HL-60 (cell line): ENCODE measurements at regions not wholly inside any gene's neighbourhood (a gene's known extent, or its start where the extent isn't known, plus 50 kb on each side); places are given as distances from the start of the nearest gene placed in this dataset.

ENCODE experiments used
- DNase-seq, 2 experiments: peaks; one replicate each; pipeline ENCODE4 v3.0.0-alpha.2; 2010 to 2020; ENCODE audit warnings: low read depth in 1 of 2, low spot score in 1 of 2
- H3K27ac ChIP-seq: fragments of 250-450 bp; sonication (Bioruptor Pico); replicated peaks from 2 replicates; pipeline ENCODE4 v1.5.1; 2020; ENCODE audit warnings: mild to moderate bottlenecking, moderate library complexity
- H3K27me3 ChIP-seq: fragments of 250-450 bp; sonication (Bioruptor Pico); 2 replicates; pipeline ENCODE4 v1.5.1; 2021; ENCODE audit warnings: mild to moderate bottlenecking, moderate library complexity; ENCODE audit not compliant: insufficient read depth, poor library complexity, severe bottlenecking
- H3K4me3 ChIP-seq: replicated peaks from 2 replicates; pipeline ENCODE4 v1.5.1; 2011; ENCODE audit warnings: mild to moderate bottlenecking, control low read depth, low read length; ENCODE audit not compliant: insufficient read depth
- CTCF ChIP-seq: IDR thresholded peaks from one replicate; pipeline ENCODE4 v1.5.1; 2011; ENCODE audit warnings: low read length, control low read depth, inconsistent platforms; ENCODE audit not compliant: insufficient read depth
- GABPA ChIP-seq: IDR thresholded peaks from 2 replicates; pipeline ENCODE4 v1.6.1; 2012; ENCODE audit warnings: low read depth
- POLR2AphosphoS5 ChIP-seq: IDR thresholded peaks from 2 replicates; pipeline ENCODE4 v1.6.1; 2012; ENCODE audit warnings: low read depth
- REST ChIP-seq: IDR thresholded peaks from 2 replicates; pipeline ENCODE4 v1.6.1; 2012; ENCODE audit warnings: low read depth; ENCODE audit not compliant: insufficient replicate concordance
- SPI1 ChIP-seq: IDR thresholded peaks from 2 replicates; pipeline ENCODE4 v1.6.1; 2012; ENCODE audit warnings: low read depth, mild to moderate bottlenecking, borderline replicate concordance

GRCh38 chr9:115957585-115957984 lies 196.0 kb upstream of the PAPPA start:
- no peak overlapping the region for H3K27ac ChIP-seq
- no peak for TF ChIP-seq GABPA
- no peak for TF ChIP-seq POLR2AphosphoS5
- no peak for TF ChIP-seq REST
- no peak for TF ChIP-seq SPI1
- TF ChIP-seq CTCF, result no peak
- no peak overlapping the region for H3K4me3 ChIP-seq
- DNase-seq, result no peak
- no peaks in the 10 kb centered on the region for H3K27me3 ChIP-seq

GRCh38 chr9:115964710-115965347 lies 188.8 kb upstream of the PAPPA start:
- Histone ChIP-seq H3K27ac (no peak overlapping the region), H3K27me3 (no peaks in the 10 kb centered on the region), H3K4me3 (no peak overlapping the region)
- DNase-seq, result no peak
- TF ChIP-seq POLR2AphosphoS5 (no peak), SPI1 (no peak), REST (no peak), GABPA (no peak), CTCF (no peak)

- no peak overlapping the region for H3K27ac ChIP-seq
- no peak overlapping the region for H3K4me3 ChIP-seq
- TF ChIP-seq CTCF (no peak), SPI1 (no peak), REST (no peak), POLR2AphosphoS5 (no peak), GABPA (no peak)
- no peaks in the 10 kb centered on the region for H3K27me3 ChIP-seq
- DNase-seq, result no peak
Measured at GRCh38 chr9:115966660-115967059, 186.9 kb upstream of the PAPPA start.
